Heart left ventricle (tissue), 16 donors: ENCODE measurements at regions not wholly inside any gene's neighbourhood (a gene's known extent, or its start where the extent isn't known, plus 50 kb on each side); places are given as distances from the start of the nearest gene placed in this dataset.

Experiments used
- ATAC-seq, 4 donors: fragments of 200-7000 bp; cut with Tn5 transposase; one replicate each; pipeline ENCODE4 v1.9.1; 2020 to 2022; ENCODE audit warnings: moderate library complexity in 4 of 4, mild to moderate bottlenecking in 3 of 4, moderate number of reproducible peaks in 1 of 4
- DNase-seq, 5 donors: peaks; one replicate each; pipeline ENCODE4 v3.0.0-alpha.2; 2020
- H3K27ac ChIP-seq, 12 donors: fragments of 200-600 bp; sonication (generic) in 4 of 12; one replicate each; pipeline versions ENCODE4 v1.5.0 to v1.8.0; 2016 to 2022; ENCODE audit warnings: mild to moderate bottlenecking in 2 of 12
- H3K27me3 ChIP-seq, 9 donors: fragments of 200-600 bp; sonication (generic) in 2 of 9; one replicate each; pipeline versions ENCODE4 v1.5.1 to v1.8.0; 2016 to 2022; ENCODE audit warnings: mild to moderate bottlenecking in 3 of 9
- H3K36me3 ChIP-seq, 9 donors: fragments of 200-600 bp; sonication (generic) in 2 of 9; one replicate each; pipeline versions ENCODE4 v1.5.0 to v1.8.0; 2018 to 2022; ENCODE audit warnings: mild to moderate bottlenecking in 2 of 9
- H3K4me1 ChIP-seq, 12 donors: fragments of 200-600 bp; sonication (generic) in 4 of 12; one replicate each; pipeline versions ENCODE4 v1.5.0 to v1.8.0; 2016 to 2022; ENCODE audit warnings: mild to moderate bottlenecking in 3 of 12
- H3K4me3 ChIP-seq, 12 donors: fragments of 200-600 bp; sonication (generic) in 4 of 12; one replicate each; pipeline versions ENCODE4 v1.5.0 to v1.8.0; 2017 to 2022; ENCODE audit warnings: mild to moderate bottlenecking in 9 of 12, moderate library complexity in 4 of 12
- H3K9me3 ChIP-seq, 12 donors: fragments of 200-600 bp; sonication (generic) in 4 of 12; one replicate each; pipeline versions ENCODE4 v1.5.0 to v1.8.0; 2016 to 2022; ENCODE audit warnings: mild to moderate bottlenecking in 1 of 12
- POLR2A ChIP-seq, 2 donors: fragments of 450-650 bp; IDR thresholded peaks; one replicate each; pipeline ENCODE4 v1.6.1; 2017; ENCODE audit warnings: antibody characterized with exemption in 2 of 2, mild to moderate bottlenecking in 2 of 2, moderate library complexity in 2 of 2
- whole genome bisulfite sequencing, 4 donors: extraction: QIAGEN DNeasy Blood & Tissue Kit in 2 of 4; methylation state at CpG; one replicate each; pipeline versions ENCODE4 v1.1.5 to v1.1.7; 2013 to 2018; 5-methylcytosine and 5-hydroxymethylcytosine counted together
- intact Hi-C, 10 donors: fragments of 100-400 bp; cut with DNase I; formaldehyde crosslinking; loops; one replicate each; pipeline versions ENCODE4 v1.11.1 to v1.14.2; 2022
- TF ChIP-seq, protein P1 (sequence below), 12 donors: fragments of 200-600 bp; sonication (generic) in 4 of 12; IDR thresholded peaks; one replicate each; pipeline versions ENCODE4 v1.5.0 to v1.8.0; 2018 to 2022; ENCODE audit warnings: antibody characterized with exemption in 12 of 12, mild to moderate bottlenecking in 5 of 12
- donor health status: ischemic (EF 13 %, LVEDD 7.1; RV severe dilation, severe dysfunction).
- donor health status: healthy with polysubstance abuse.
- donor health status: DM: no; HTN: yes; CAD: no.
- donor health status: DM: no; HTN: no; CAD: no.
- donor health status: ischemic (EF 25% LVEDD 6.9; RV normal size, moderate dysfunction).
- donor health status: ischemic (EF 25% LVEDD 5.7; RV mildly dilated, moderate dysfunction).
- donor health status: healthy.
- donor health status: DM: yes; HTN: yes; CAD: no.
- donor health status: ischemic (EF 35%, LVEDD 5.7; RV mildly dilated, moderate dysfunction).
- donor health status: nonischemic (EF 11% LVEDD 7.7; RV severe dilation, severe dysfunction).
- donor health status: DM: yes; HTN: yes; CAD: no.
- donor health status: PGD.
- donor health status: ischemic (EF 29% LVEDD 5.4; RV normal size, mild dysfunction).
- donor health status: nonischemic (EF 23%, LVEDD 6.1; RV moderate dilation, normal function).

DNA sequence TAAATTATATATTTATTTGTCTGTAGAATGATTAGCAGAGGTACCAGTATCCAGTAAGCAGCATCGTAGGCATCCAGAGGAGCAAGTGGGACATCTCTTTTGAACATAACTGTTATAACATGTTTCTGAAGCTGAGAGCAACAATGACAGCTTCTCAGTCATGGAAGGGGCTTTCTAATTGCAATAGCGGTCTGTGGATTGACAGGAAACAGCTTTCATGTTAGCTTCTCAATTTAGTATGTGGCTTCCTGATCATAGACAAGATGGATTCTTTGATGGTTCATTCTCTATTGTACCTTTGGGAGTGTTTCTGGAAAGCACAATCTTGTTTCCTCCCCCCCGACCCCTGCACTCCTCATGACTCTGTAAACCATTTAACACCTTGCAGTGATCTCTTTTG, 434.6 kb upstream of the GNPDA2 start:
- Histone ChIP-seq H3K4me1 (no peaks in the 10 kb centered on the region), H3K36me3 (no peaks in the 10 kb centered on the region), H3K4me3 (no peak overlapping the region), H3K27ac (no peak overlapping the region), H3K9me3 (peaks cover 0 to 6% (median 0%) of the 10 kb centered on the region in 12 donors), H3K27me3 (no peaks in the 10 kb centered on the region)
- ATAC-seq (no peak), DNase-seq (no peak)
- WGBS, 4 donors = 66 to 73% (median 68%) methylated on average over 3 of the region's 3 CpGs
- intact Hi-C loops = no loop called here
- TF ChIP-seq, protein P1, sequence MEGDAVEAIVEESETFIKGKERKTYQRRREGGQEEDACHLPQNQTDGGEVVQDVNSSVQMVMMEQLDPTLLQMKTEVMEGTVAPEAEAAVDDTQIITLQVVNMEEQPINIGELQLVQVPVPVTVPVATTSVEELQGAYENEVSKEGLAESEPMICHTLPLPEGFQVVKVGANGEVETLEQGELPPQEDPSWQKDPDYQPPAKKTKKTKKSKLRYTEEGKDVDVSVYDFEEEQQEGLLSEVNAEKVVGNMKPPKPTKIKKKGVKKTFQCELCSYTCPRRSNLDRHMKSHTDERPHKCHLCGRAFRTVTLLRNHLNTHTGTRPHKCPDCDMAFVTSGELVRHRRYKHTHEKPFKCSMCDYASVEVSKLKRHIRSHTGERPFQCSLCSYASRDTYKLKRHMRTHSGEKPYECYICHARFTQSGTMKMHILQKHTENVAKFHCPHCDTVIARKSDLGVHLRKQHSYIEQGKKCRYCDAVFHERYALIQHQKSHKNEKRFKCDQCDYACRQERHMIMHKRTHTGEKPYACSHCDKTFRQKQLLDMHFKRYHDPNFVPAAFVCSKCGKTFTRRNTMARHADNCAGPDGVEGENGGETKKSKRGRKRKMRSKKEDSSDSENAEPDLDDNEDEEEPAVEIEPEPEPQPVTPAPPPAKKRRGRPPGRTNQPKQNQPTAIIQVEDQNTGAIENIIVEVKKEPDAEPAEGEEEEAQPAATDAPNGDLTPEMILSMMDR (IDR thresholded peaks at IDR 0.05) = no peak
- no peak for TF ChIP-seq POLR2A (IDR thresholded peaks at IDR 0.05)

GRCh38 chr4:45155081-45155777, 428.9 kb upstream of the GNPDA2 start:
- intact Hi-C loops = no loop called here
- H3K4me1 ChIP-seq = no peaks in the 10 kb centered on the region
- H3K27ac ChIP-seq = no peak overlapping the region
- 73 to 82% (median 77%) methylated on average over 6 of the region's 6 CpGs for WGBS, 4 donors
- H3K36me3 ChIP-seq = no peaks in the 10 kb centered on the region
- DNase-seq = no peak
- no peak for TF ChIP-seq POLR2A (IDR thresholded peaks at IDR 0.05)
- TF ChIP-seq, protein P1 (IDR thresholded peaks at IDR 0.05) = no peak
- no peaks in the 10 kb centered on the region for H3K27me3 ChIP-seq
- H3K4me3 ChIP-seq = no peak overlapping the region
- ATAC-seq = no peak
- no peaks in the 10 kb centered on the region for H3K9me3 ChIP-seq

DNA sequence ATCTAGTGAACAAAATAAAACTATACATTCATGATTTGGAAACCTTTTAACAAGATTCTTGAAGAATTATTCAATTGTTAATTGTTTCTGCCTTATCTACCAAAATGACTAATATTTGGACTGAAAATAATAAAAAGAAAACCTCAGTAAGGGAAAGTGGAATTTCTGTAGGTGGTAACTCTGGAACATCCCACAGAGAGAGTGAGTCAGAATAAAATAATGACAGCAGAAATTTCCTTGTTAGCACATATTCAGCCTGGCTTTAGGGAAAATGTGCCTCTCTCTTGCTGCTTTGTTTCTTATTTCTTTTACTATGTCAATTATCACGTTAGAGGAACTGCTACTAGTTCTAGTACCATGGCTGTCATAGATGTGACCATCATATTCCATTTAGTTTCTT, 421.5 kb upstream of the GNPDA2 start:
- Histone ChIP-seq H3K27ac (no peak overlapping the region), H3K27me3 (no peaks in the 10 kb centered on the region), H3K4me3 (no peak overlapping the region), H3K4me1 (no peaks in the 10 kb centered on the region), H3K36me3 (no peaks in the 10 kb centered on the region), H3K9me3 (no peaks in the 10 kb centered on the region)
- no peak for DNase-seq
- WGBS, 4 donors = 53 to 71% (median 59%) methylated on average over 1 of the region's 1 CpG
- intact Hi-C loops = no loop called here
- TF ChIP-seq POLR2A (IDR thresholded peaks at IDR 0.05) = no peak
- TF ChIP-seq, protein P1 (IDR thresholded peaks at IDR 0.05) = no peak
- no peak for ATAC-seq

DNA sequence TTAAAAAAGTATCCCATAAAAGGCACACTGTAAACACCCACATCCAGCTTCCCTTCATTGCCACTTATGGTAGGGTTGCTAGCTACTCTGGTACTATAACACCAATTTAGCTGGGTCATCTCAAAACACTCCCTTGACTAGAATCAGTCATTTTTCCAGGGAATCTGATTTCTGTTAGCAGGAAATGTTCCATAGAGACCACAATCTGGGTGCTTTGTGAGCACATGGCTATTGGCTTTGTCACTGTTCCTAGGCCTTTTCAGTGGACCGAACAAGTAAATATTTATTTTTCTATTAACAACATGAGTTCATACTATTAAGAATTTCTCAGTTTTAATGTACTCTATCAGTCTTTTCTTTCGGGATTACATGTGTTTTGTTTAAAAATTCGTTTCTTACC, 404.7 kb upstream of the GNPDA2 start:
- no peak overlapping the region for H3K27ac ChIP-seq
- ATAC-seq = no peak

More for the DNA sequence above, 404.7 kb upstream of the GNPDA2 start:
- Histone ChIP-seq H3K4me1 (peaks cover 0 to 3% (median 0%) of the 10 kb centered on the region in 12 donors), H3K4me3 (no peak overlapping the region), H3K36me3 (no peaks in the 10 kb centered on the region), H3K9me3 (peaks cover 0 to 2% (median 0%) of the 10 kb centered on the region in 12 donors), H3K27me3 (no peaks in the 10 kb centered on the region)
- 78 to 86% (median 84%) methylated on average over 3 of the region's 3 CpGs for WGBS, 4 donors
- DNase-seq = no peak
- intact Hi-C loops = loop anchor here in 1 of 10 donors (10.0 kb wide), 1 partner anchor 194 kb away; no protein-coding TSS in a partner anchor
- TF ChIP-seq, protein P1 (IDR thresholded peaks at IDR 0.05) = no peak
- TF ChIP-seq POLR2A (IDR thresholded peaks at IDR 0.05) = no peak
